Upper lobe of right lung (tissue), 1 donor: ENCODE measurements at regions not wholly inside any gene's neighbourhood (a gene's known extent, or its start where the extent isn't known, plus 50 kb on each side); places are given as distances from the start of the nearest gene placed in this dataset.

Experiments
- ATAC-seq: fragments of 200-7000 bp; cut with Tn5 transposase; one replicate; pipeline ENCODE4 v1.9.1; 2020; ENCODE audit warnings: mild to moderate bottlenecking, moderate library complexity
- DNase-seq: peaks from one replicate; pipeline ENCODE4 v3.0.0-alpha.2; 2020
- H3K27ac ChIP-seq: fragments of 200-600 bp; one replicate; pipeline ENCODE4 v1.8.0; 2022
- H3K27me3 ChIP-seq: fragments of 200-600 bp; one replicate; pipeline ENCODE4 v1.8.0; 2022; ENCODE audit warnings: mild to moderate bottlenecking
- H3K36me3 ChIP-seq: fragments of 200-600 bp; one replicate; pipeline ENCODE4 v1.8.0; 2022
- H3K4me1 ChIP-seq: fragments of 200-600 bp; one replicate; pipeline ENCODE4 v1.8.0; 2022
- H3K4me3 ChIP-seq: fragments of 200-600 bp; one replicate; pipeline ENCODE4 v1.8.0; 2022; ENCODE audit warnings: mild to moderate bottlenecking
- H3K9me3 ChIP-seq: fragments of 200-600 bp; one replicate; pipeline ENCODE4 v1.8.0; 2022
- CTCF ChIP-seq: fragments of 200-600 bp; IDR thresholded peaks from one replicate; pipeline ENCODE4 v1.8.0; 2022; ENCODE audit warnings: antibody characterized with exemption
- intact Hi-C: fragments of 100-400 bp; cut with DNase I; formaldehyde crosslinking; loops from one replicate; pipeline ENCODE4 v1.11.0; 2022
- donor health status: DM: no; HTN: yes; CAD: no; lungs with severe emphysema.

- Histone ChIP-seq H3K27me3 (no peaks in the 10 kb centered on the region), H3K27ac (no peak overlapping the region), H3K4me1 (no peaks in the 10 kb centered on the region), H3K9me3 (no peaks in the 10 kb centered on the region), H3K4me3 (no peak overlapping the region), H3K36me3 (no peaks in the 10 kb centered on the region)
- intact Hi-C loops, result no loop called here
- ATAC-seq, result no peak
- TF ChIP-seq CTCF, result no peak
- no peak for DNase-seq
Measured at GRCh38 chr12:69084816-69085378, 151.9 kb upstream of the CPM start.

- H3K27ac ChIP-seq, result no peak overlapping the region
- DNase-seq (no peak), ATAC-seq (no peak)
- H3K27me3 ChIP-seq, result no peaks in the 10 kb centered on the region
- TF ChIP-seq CTCF, result no peak
- intact Hi-C loops, result no loop called here
- no peaks in the 10 kb centered on the region for H3K9me3 ChIP-seq
- no peaks in the 10 kb centered on the region for H3K36me3 ChIP-seq
- H3K4me3 ChIP-seq, result no peak overlapping the region
- H3K4me1 ChIP-seq, result no peaks in the 10 kb centered on the region
Measured at GRCh38 chr12:69085852-69086251, 152.9 kb upstream of the CPM start.

GRCh38 chr12:69087986-69088385, 151.4 kb upstream of the CPSF6 start:
- Histone ChIP-seq H3K4me1 (no peaks in the 10 kb centered on the region), H3K27ac (no peak overlapping the region), H3K27me3 (no peaks in the 10 kb centered on the region), H3K9me3 (no peaks in the 10 kb centered on the region), H3K36me3 (no peaks in the 10 kb centered on the region), H3K4me3 (no peak overlapping the region)
- no peak for TF ChIP-seq CTCF
- intact Hi-C loops, result no loop called here
- no peak for DNase-seq
- ATAC-seq, result no peak

GRCh38 chr12:69090722-69091121, 148.6 kb upstream of the CPSF6 start:
- no peak overlapping the region for H3K27ac ChIP-seq
- no peak for ATAC-seq
- no peak overlapping the region for H3K4me3 ChIP-seq
- no peaks in the 10 kb centered on the region for H3K9me3 ChIP-seq
- H3K36me3 ChIP-seq, result no peaks in the 10 kb centered on the region
- no peak for DNase-seq
- H3K27me3 ChIP-seq, result no peaks in the 10 kb centered on the region
- no peak for TF ChIP-seq CTCF
- intact Hi-C loops, result no loop called here
- no peaks in the 10 kb centered on the region for H3K4me1 ChIP-seq

GRCh38 chr12:69091442-69092017, 147.8 kb upstream of the CPSF6 start:
- Histone ChIP-seq H3K36me3 (no peaks in the 10 kb centered on the region), H3K9me3 (no peaks in the 10 kb centered on the region), H3K4me1 (no peaks in the 10 kb centered on the region), H3K27me3 (no peaks in the 10 kb centered on the region), H3K4me3 (no peak overlapping the region), H3K27ac (no peak overlapping the region)
- intact Hi-C loops, result no loop called here
- TF ChIP-seq CTCF, result no peak
- no peak for DNase-seq
- ATAC-seq, result no peak

GRCh38 chr12:69092137-69092536, 147.2 kb upstream of the CPSF6 start:
- Histone ChIP-seq H3K36me3 (no peaks in the 10 kb centered on the region), H3K4me1 (no peaks in the 10 kb centered on the region), H3K4me3 (no peak overlapping the region), H3K9me3 (no peaks in the 10 kb centered on the region), H3K27me3 (no peaks in the 10 kb centered on the region), H3K27ac (no peak overlapping the region)
- ATAC-seq (no peak), DNase-seq (no peak)
- TF ChIP-seq CTCF, result no peak
- intact Hi-C loops, result no loop called here
